SJCRH30 (cell line): ENCODE measurements at regions not wholly inside any gene's neighbourhood (a gene's known extent, or its start where the extent isn't known, plus 50 kb on each side); places are given as distances from the start of the nearest gene placed in this dataset.

Experiments used
- DNase-seq, 2 experiments: peaks; one replicate each; pipeline ENCODE4 v3.0.0-alpha.2; 2015 to 2020
- H3K27ac ChIP-seq: fragments of 250-450 bp; sonication (Bioruptor Pico); 2 replicates; pipeline ENCODE4 v1.5.1; 2020; ENCODE audit warnings: mild to moderate bottlenecking, moderate library complexity
- H3K27me3 ChIP-seq: fragments of 250-450 bp; sonication (Bioruptor Pico); 2 replicates; pipeline ENCODE4 v1.5.1; 2020; ENCODE audit warnings: mild to moderate bottlenecking, moderate library complexity
- H3K36me3 ChIP-seq: fragments of 250-450 bp; sonication (Bioruptor Pico); 2 replicates; pipeline ENCODE4 v1.5.1; 2020; ENCODE audit warnings: mild to moderate bottlenecking, moderate library complexity
- H3K4me1 ChIP-seq: fragments of 250-450 bp; sonication (Bioruptor Pico); 2 replicates; pipeline ENCODE4 v1.5.1; 2020; ENCODE audit warnings: mild to moderate bottlenecking, moderate library complexity
- H3K4me3 ChIP-seq: fragments of 250-450 bp; sonication (Bioruptor Pico); 2 replicates; pipeline ENCODE4 v1.5.1; 2020; ENCODE audit warnings: mild to moderate bottlenecking, moderate library complexity
- H3K9me3 ChIP-seq: fragments of 250-450 bp; sonication (Bioruptor Pico); replicated peaks from 2 replicates; pipeline ENCODE4 v1.5.1; 2020; ENCODE audit warnings: mild to moderate bottlenecking, moderate library complexity

GRCh38 chr22:49566693-49567092, 261.0 kb downstream of the BRD1 start:
- no peaks in the 10 kb centered on the region for H3K4me1 ChIP-seq
- H3K9me3 ChIP-seq = no peaks in the 10 kb centered on the region
- H3K4me3 ChIP-seq = no peak overlapping the region
- no peaks in the 10 kb centered on the region for H3K36me3 ChIP-seq
- DNase-seq = no peak
- peaks cover 61% of the 10 kb centered on the region for H3K27me3 ChIP-seq
- H3K27ac ChIP-seq = no peak overlapping the region

- Histone ChIP-seq H3K36me3 (no peaks in the 10 kb centered on the region), H3K4me1 (no peaks in the 10 kb centered on the region), H3K27me3 (peaks cover 59% of the 10 kb centered on the region), H3K27ac (no peak overlapping the region), H3K4me3 (no peak overlapping the region), H3K9me3 (no peaks in the 10 kb centered on the region)
- DNase-seq = no peak
Measured at GRCh38 chr22:49566141-49566541, 261.5 kb downstream of the BRD1 start.

DNA sequence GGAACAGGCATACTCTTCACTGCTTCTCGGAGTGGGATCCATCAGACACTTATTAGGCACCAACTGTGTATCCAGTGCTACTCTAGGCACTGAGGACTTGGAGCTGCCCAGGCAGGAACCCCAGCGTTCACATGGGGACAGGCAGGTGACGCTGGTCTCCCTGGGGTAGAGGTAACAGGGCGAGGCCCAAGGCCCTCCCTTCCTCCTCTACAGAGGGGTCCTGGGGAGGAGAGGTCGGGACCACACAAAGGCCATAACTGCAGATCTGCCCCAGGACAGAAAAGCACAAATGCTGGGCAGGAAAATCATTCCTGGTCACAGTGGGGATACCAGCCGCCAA, 262.2 kb downstream of the BRD1 start:
- Histone ChIP-seq H3K36me3 (no peaks in the 10 kb centered on the region), H3K4me1 (no peaks in the 10 kb centered on the region), H3K4me3 (no peak overlapping the region), H3K27me3 (peaks cover 59% of the 10 kb centered on the region), H3K27ac (no peak overlapping the region), H3K9me3 (no peaks in the 10 kb centered on the region)
- no peak for DNase-seq

- H3K4me1 ChIP-seq = no peaks in the 10 kb centered on the region
- H3K27me3 ChIP-seq = peaks cover 59% of the 10 kb centered on the region
- H3K4me3 ChIP-seq = no peak overlapping the region
- H3K36me3 ChIP-seq = no peaks in the 10 kb centered on the region
- no peak for DNase-seq
- no peaks in the 10 kb centered on the region for H3K9me3 ChIP-seq
- no peak overlapping the region for H3K27ac ChIP-seq
Measured at GRCh38 chr22:49564666-49565515, 262.8 kb downstream of the BRD1 start.

DNA sequence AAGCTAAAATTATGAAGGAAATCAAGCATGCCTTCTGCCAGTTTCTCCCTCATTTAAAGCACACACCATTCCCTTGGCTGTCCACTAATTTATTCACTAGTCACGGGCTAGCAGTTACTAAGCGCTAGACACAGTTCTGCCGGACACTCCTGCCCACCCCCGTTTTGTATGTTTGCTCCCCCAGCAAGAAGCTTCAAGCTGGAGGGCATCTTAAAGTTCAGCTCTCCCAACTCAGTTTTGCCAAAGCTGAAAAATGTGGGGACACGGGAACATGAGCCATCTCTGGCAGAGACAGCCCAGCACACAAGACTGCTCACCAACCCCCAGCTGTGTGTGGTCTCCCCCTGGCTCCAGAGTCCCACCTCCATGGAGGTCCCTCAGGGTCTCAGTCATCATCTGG, 263.6 kb downstream of the BRD1 start:
- H3K27me3 ChIP-seq = peaks cover 51% of the 10 kb centered on the region
- H3K9me3 ChIP-seq = no peaks in the 10 kb centered on the region
- DNase-seq = no peak
- H3K4me3 ChIP-seq = no peak overlapping the region
- no peaks in the 10 kb centered on the region for H3K4me1 ChIP-seq
- no peaks in the 10 kb centered on the region for H3K36me3 ChIP-seq
- H3K27ac ChIP-seq = no peak overlapping the region

GRCh38 chr22:49562685-49563249, 264.9 kb downstream of the BRD1 start:
- Histone ChIP-seq H3K27ac (no peak overlapping the region), H3K36me3 (no peaks in the 10 kb centered on the region), H3K4me1 (no peaks in the 10 kb centered on the region), H3K9me3 (no peaks in the 10 kb centered on the region), H3K4me3 (no peak overlapping the region), H3K27me3 (peaks cover 42% of the 10 kb centered on the region)
- DNase-seq = no peak

GRCh38 chr22:49561976-49562375, 265.7 kb downstream of the BRD1 start:
- no peaks in the 10 kb centered on the region for H3K9me3 ChIP-seq
- peaks cover 38% of the 10 kb centered on the region for H3K27me3 ChIP-seq
- DNase-seq = no peak
- no peak overlapping the region for H3K4me3 ChIP-seq
- no peak overlapping the region for H3K27ac ChIP-seq
- no peaks in the 10 kb centered on the region for H3K36me3 ChIP-seq
- no peaks in the 10 kb centered on the region for H3K4me1 ChIP-seq

DNA sequence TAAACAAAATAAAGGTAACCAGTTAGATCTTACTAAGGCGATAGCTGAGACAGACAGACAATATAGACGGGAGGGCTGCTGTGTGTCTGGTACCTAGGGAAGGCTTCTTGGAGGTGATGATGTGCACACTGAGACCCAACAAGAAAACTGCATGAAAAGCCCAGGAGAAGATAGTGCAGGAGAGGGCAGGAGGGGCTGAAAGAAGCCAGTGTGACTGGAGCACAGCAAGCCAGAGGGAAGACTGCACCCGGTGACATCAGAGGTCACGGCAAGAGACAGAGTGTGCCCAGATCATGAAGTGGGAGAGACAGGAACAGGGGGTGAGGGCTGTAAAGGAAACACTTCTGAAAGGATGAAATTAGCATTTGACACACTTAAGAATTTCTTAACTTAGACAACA, 266.3 kb downstream of the BRD1 start:
- Histone ChIP-seq H3K27me3 (peaks cover 36% of the 10 kb centered on the region), H3K27ac (no peak overlapping the region), H3K36me3 (no peaks in the 10 kb centered on the region), H3K9me3 (no peaks in the 10 kb centered on the region), H3K4me1 (no peaks in the 10 kb centered on the region), H3K4me3 (no peak overlapping the region)
- DNase-seq = no peak

GRCh38 chr22:49555526-49555925, 272.1 kb downstream of the BRD1 start:
- no peak for DNase-seq
- Histone ChIP-seq H3K9me3 (no peaks in the 10 kb centered on the region; the same call in 1 of the 2 replicates), H3K4me3 (no peak overlapping the region), H3K27ac (no peak overlapping the region), H3K27me3 (peaks cover 47% of the 10 kb centered on the region), H3K4me1 (no peaks in the 10 kb centered on the region), H3K36me3 (no peaks in the 10 kb centered on the region)

- H3K9me3 ChIP-seq = no peaks in the 10 kb centered on the region; the same call in 1 of the 2 replicates
Measured at GRCh38 chr22:49554741-49555140, 272.9 kb downstream of the BRD1 start.

DNA sequence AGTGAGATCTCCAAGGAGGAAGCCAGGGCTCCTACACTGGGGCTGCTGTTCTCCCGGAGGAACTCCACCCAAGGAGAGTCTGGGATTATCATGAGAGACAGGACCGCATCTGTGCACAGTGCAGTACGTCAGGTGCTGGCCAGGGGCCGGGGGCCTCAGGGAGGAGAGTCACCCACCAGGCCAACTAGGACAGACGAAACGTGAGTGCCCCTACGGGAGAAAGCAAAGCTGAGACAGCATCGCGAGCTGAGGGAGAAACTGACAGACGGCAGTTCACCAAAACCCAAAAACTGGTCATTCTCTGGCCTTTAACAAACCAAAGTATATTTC, 273.4 kb downstream of the BRD1 start:
- no peaks in the 10 kb centered on the region for H3K4me1 ChIP-seq
- H3K27me3 ChIP-seq = peaks cover 55% of the 10 kb centered on the region
- no peak overlapping the region for H3K4me3 ChIP-seq
- DNase-seq = no peak
- H3K27ac ChIP-seq = no peak overlapping the region
- H3K9me3 ChIP-seq = no peaks in the 10 kb centered on the region; the same call in 1 of the 2 replicates
- no peaks in the 10 kb centered on the region for H3K36me3 ChIP-seq

More at GRCh38 chr22:49554741-49555140, 272.9 kb downstream of the BRD1 start:
- Histone ChIP-seq H3K27ac (no peak overlapping the region), H3K4me3 (no peak overlapping the region), H3K4me1 (no peaks in the 10 kb centered on the region), H3K36me3 (no peaks in the 10 kb centered on the region), H3K27me3 (peaks cover 50% of the 10 kb centered on the region)
- DNase-seq = no peak

DNA sequence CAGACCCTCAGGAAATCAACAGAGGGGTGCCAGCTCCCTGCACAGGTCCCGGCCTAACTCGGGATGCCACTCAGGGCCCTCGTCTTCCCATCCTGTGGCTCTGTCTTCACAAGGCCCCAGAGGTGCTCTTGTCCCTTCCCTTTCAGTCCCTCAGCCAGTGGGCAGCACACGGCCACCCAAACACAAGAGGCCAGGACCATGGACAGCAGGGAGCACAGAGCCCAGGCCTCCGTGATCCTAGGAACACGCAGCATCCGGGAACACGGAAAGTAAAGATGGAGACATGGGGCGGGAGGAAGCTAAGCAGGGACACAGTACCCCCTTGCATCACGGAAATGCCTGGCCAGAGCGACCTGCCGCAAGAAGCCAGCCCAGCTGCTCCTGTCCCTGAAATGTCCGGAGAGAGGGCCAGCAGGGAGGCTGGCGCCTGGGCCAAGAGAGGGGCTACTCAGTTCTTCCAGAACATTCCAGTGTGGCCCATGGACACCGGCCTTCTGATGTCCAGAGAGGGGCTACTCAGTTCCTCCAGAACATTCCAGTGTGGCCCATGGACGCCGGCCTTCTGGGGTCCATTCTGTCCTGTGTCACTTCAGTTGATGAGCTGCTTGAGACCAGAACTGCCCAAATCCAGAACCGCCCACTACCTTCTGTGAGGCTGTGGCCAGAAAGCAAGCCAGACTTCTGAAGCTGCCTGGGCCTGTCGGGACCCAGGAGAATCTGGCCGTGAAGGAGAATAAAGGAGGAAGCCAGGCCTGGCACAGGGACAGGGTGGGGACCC, 274.0 kb downstream of the BRD1 start:
- H3K9me3 ChIP-seq = no peaks in the 10 kb centered on the region; the same call in 1 of the 2 replicates
- DNase-seq = peak in 1 of 2 experiments; percentile 42

GRCh38 chr22:49553076-49553475, 274.6 kb downstream of the BRD1 start:
- Histone ChIP-seq H3K9me3 (no peaks in the 10 kb centered on the region; the same call in 1 of the 2 replicates), H3K36me3 (no peaks in the 10 kb centered on the region), H3K27me3 (peaks cover 67% of the 10 kb centered on the region), H3K4me3 (no peak overlapping the region), H3K4me1 (no peaks in the 10 kb centered on the region), H3K27ac (no peak overlapping the region)
- no peak for DNase-seq

More for the DNA sequence above, 274.0 kb downstream of the BRD1 start:
- Histone ChIP-seq H3K27me3 (peaks cover 60% of the 10 kb centered on the region), H3K36me3 (no peaks in the 10 kb centered on the region), H3K4me3 (no peak overlapping the region), H3K27ac (no peak overlapping the region), H3K4me1 (no peaks in the 10 kb centered on the region)

DNA sequence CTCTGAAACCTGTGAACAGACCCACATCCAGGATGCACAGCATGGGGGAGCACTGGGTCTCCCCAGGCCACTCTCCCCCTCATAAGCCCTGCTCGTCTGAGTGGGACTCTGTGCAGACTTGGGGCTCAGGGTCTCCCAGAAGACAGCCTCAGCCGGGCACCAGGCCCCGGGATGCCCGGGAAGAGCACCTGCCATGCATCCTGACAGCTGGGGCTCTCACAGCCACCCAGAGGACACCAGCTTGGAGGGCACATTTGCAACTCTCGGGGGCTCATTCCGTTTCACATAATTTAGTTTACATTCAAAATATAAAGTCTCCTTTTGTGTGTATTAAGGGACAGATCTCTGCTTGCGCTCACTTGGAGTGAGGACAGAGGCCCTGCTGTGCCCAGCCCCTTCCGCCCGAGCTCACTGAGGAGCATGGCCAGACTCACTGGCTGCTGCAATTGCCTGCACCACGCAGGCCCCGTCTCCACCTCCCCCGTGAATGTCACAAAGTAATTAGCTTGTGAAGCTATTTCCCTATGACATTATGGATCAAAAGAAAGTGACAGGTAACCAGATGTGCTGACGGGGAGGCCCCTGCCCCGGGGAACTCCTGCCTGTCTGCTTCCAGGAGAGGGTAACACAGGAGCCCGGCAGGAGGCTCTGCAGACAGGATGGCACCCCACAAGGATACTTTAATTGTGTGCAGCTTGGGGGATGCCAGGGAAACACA, 275.6 kb downstream of the BRD1 start:
- Histone ChIP-seq H3K27ac (no peak overlapping the region), H3K9me3 (no peaks in the 10 kb centered on the region; the same call in 1 of the 2 replicates), H3K4me1 (no peaks in the 10 kb centered on the region), H3K36me3 (no peaks in the 10 kb centered on the region), H3K4me3 (no peak overlapping the region), H3K27me3 (peaks cover 66% of the 10 kb centered on the region)
- DNase-seq = no peak

- no peak overlapping the region for H3K27ac ChIP-seq
- no peaks in the 10 kb centered on the region for H3K36me3 ChIP-seq
- H3K9me3 ChIP-seq = no peaks in the 10 kb centered on the region; the same call in 1 of the 2 replicates
- H3K4me3 ChIP-seq = no peak overlapping the region
- no peak for DNase-seq
- H3K4me1 ChIP-seq = no peaks in the 10 kb centered on the region
- H3K27me3 ChIP-seq = peaks cover 66% of the 10 kb centered on the region
Measured at GRCh38 chr22:49551446-49551845, 276.2 kb downstream of the BRD1 start.
